ENCODE measurements at regions not wholly inside any gene's neighbourhood (a gene's known extent, or its start where the extent isn't known, plus 50 kb on each side); places are given as distances from the start of the nearest gene placed in this dataset.

DNA sequence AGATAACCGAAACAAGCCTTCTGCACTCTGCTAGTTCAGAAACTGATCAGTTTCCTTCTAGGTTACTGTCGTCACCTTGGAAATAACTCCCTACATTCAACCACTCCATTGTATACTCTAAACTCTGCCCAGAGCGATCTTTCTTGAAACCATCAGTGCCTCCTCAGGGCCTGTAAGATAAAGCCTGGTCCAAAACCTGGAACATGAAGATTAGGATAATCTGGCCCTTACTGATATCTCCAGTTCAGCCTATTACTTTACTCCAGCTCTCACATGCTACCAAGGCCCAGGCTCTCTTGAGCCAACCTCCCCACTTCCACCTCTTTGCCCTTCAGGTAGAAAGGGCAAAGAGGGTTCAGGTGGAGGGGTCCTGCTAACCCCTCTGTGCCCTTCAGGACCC is 125.3 kb upstream of the RXFP2 start:
- DNase-seq = no peak

DNA sequence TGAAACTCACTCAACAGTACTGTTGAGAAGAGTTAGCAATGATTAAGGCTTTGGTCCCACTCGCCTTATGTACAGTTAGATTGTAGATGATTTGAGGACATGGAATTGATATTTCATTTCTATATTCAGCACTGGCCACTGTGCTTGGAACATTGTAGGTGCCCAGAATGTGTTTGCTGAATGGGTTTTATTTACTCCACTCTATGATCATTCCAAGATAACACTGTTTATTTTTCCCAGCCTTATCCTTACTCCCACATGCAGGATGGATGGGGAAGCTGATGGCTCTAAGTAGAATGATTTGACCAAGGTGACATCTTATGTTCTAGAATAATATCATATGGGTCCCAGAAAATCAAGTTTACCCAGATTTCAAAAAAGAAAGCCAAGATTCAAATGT is 124.6 kb upstream of the RXFP2 start:
- DNase-seq = no peak

DNA sequence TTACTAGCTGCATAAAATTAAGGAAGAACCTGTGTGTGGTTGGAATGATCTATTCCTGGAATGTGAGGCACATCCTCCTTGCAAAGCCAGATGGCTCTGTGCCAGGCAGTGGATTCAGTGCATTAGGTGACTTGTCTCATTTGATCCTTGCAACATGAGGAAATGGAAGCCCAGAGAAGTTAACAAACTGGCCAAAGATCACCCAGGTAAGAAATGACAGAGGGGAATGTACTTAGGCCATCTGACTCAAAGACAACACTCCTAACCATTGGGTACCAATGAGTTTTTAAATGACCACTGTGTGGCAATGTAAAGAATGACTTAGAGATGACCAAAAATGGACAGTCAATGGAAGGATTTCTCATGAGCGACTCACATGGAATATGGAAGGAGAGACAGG is 114.2 kb upstream of the RXFP2 start:
- no peak for DNase-seq

DNA sequence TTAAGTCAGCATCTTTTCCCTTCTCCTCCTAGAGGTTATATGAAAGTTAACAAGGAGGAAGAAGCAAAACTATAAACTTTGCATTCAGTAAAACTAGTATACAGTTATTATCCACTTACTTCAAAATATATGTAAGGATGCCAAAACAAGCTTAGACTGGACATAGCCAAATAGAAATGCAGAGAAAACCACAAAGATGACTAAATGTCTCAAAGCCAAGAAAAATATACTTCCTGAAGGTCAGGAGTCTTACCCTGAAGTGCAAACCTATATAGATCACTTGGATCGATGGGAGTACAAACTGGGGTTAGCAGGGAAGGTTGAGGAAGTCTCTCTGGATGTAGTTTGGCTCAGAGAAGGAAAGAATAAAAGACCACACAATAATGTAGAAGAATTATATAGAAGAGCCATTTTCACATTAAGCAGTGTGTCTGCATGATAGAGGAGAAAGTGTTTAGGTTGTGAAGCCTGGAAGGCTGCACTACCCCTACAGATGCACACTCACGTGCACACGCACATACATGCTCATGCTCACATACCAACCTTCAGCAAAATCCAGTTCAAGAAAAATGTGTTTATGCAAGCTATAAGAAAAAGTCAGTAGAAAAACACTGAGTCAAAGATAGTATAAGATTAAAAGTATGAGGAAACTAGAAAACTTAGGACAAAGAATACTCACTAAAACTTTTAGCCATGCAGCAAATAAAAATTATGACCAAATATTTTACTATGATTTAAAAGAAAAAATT is 112.1 kb upstream of the RXFP2 start:
- DNase-seq = no peak

DNA sequence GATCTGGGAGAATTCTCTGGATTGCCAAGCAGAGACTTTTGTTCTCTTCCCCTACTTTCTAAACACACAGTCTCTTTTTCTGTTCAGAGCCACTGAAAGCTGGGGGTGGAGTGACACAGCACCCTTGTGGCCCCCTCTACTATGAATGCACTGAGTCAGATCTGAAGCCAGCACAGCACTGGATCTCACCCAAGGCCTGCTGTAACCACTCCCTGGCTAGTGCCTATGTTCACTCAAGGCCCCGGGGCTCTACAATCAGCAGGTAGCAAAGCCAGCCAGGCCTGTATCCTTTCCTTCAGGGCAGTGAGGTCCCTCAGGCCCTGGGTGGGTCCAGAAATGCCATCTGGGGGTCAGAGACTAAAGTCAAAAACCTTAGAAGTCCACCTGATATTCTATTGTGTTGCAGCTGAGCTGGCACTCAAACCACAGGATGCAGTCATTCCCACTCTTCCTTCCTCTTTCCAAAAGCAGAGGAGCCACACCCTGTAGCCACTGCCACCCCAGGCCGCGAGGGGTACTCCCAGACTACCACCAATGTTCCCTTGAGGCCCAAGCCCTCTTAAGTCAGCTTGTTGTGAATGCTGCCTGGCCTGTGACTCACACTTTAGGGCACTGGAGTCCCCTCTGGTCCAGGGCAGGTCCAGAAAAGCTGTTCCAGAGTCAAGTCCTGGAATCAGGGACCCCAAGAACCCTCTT is 110.1 kb upstream of the RXFP2 start:
- no peak for DNase-seq

DNA sequence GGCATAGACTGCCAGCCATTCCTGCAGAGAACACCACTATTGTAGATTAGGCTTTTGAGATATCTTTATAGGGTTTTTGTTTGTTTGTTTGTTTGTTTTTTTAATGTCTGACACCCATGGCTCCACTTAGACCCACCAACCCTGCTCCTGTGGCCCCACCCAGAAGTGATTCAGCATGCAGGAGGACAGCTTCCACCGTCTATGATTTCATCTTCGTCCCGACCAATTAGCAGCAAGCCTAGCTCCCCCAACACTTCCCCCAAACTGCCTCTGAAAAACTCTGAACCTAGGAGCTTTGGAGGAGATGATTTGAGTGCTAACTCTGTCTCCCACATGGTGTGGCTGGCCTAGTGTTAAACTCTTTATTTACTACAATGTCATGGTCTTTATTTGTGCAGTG is 108.3 kb upstream of the RXFP2 start:
- no peak for DNase-seq

DNA sequence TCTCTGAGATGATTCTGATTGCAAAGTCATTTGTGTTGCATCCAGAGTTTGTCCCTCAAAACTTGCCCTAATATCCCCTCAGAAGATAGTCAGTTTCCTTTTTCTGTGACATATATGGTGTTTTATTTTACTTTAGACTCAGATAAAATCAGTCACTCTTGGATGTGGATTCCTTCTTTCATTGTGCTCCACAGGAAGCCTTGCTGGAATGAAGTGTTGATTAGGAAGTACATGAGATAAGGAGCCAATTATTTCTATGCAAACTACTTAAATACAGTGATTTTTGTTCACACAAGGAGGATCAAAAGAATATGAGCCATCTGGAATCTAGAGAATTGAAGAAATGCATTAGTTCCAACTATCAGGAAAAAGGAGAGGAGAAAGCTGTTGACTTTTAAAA is 107.6 kb upstream of the RXFP2 start:
- DNase-seq = no peak

DNA sequence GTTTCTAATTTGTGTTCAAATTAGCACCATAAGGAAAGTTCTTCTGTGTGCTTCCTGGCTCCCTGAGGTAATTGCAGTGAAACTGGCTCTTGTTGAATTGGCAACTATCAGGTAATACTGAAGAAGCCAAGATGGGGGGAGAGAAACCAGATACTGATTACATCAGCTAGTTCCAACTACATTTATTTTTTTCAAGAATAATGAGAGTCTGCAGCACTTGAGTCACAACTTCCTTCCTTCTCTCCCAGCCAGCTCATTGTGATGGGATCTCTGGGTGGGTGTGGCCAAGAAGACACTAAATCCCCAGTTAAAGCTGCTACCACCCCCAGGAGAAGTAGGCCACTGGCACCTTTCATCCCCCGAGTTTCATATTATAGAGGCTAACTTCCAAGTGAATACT is 100.7 kb upstream of the RXFP2 start:
- DNase-seq = no peak

DNA sequence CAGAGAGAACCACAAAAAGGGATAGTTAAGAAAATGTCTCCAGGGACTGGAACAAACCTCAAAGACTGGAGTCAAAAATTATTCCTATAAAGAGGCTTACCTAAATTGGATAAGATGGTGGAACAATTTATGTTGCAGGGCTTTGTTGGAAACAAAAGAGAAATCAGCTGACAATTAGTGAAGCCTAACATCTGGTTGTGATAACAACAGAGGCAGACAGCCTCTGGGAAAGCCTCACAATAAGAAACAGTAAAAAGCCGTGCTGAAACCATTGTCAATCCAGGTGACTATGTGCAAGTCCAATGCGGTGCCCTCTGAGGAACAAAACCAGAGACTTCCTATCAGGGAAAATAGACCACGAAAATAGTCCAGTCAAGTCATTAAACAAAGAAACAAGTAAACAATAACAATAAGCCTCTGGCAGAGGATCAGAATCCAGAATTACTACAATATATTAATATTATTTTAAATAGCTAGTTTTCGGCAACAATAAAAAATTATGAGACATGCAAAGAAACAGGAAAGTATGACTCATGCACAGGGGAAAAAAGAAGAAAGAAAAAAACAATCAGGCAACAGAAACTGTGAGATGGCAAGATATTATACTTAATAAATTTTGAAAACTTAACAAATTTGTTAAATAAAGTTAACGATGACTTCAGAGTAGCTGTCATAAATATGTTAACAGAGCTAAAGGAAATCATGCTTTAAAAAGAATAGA is 99.7 kb upstream of the RXFP2 start:
- no peak for DNase-seq

DNA sequence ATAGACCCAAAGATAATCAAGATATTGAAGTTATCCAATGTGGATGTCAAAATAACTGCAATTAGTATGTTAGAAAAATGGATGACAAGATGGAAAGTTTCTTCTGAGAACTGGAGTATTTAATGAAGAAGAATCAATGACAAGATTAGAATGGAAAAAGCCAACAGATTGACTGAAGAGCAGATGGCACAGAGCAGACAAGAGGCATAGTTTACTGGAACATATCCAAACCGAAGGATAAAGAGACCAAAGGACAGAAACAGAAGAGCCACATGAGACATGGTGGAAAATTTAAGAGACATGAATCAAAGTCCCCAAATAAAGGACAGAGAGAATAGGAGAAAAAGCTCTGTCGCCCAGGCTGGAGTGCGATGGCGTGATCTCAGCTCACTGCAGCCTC is 89.6 kb upstream of the RXFP2 start:
- DNase-seq = no peak

DNA sequence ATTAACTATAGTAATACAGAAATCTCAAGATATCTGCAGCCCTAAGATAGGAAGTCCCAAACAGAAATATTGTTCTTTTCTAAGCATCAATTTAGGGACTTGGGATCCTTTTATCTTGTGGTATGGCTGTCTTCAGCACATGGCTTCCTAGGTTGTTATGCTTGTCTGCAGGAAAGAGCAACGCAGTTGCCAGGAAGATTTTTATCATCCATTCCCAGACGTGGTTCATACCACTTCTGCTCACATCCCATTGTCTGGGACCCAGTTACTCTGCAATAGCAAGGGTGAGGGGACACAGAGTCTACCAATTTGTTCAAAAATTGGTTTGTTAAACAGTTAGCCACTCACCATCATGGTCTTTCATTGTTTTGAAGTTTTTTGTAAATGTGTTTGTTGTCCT is 85.6 kb upstream of the RXFP2 start:
- DNase-seq = no peak

DNA sequence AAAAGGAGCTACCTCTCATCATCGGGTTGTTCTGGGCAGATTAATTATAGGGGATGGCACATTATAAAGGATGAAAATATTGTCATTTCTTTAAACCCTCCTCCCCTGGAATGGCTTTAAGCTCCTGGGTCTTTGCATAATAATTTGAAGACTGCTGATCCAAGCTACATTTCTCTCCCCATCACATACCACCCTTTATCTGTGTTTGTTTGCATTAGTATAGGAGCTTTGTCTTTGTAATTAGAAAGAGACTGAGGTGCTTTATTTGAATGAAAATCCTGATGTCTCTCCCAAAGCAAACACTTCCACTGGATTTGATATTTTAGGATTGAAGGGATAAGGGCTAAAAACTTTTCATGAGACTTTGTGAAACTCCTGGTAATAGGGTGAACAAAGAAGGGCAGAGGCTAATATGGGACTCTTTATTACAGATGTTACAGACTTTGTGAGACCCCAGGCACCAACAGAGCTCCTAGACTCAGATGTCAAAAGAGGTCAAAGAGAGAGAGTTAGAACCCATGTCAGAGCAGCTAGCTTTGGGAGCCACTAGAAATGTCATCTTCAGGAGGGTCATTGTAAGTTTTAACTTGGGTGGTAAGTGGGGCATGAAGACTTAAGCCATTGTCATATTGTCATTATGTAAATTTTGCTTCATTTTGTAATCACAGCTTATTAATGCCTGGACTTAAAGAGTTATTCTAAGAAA is 75.3 kb upstream of the RXFP2 start:
- no peak for DNase-seq

DNA sequence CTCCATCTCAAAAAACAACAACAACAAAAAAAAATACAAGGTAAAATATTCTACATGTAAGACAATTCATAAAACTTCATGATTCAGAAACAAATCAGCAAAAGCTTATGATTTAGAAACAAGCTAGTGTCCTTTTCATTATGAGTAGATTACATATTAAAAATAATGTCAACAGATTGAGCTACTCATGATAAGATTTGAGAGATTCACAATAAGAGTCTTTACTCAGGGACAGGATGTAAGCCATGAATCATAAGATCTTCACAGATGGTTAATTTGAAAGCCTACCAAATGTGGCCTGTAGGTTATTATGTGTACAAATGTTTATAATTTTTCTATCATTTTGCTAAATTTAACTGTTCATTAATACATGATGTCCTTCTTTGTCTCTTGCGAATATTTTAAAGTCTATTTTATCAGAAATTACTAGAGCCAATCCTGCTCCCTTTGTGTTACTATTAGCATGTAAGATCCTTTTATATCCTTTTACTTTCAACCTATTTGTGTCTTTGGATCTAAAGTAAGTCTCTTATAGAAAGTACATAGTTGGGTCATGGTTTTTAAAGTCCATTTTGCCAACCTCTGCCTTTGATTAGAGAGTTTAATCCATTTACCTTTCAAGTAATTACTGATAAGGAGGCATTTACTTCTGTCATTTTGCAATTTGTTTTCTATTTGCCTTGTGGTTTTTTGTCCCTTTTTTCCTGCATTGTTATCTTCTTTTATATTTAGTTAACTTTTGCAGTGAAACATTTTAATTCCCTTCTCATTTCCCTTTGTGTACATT is 68.3 kb upstream of the RXFP2 start:
- DNase-seq = no peak

DNA sequence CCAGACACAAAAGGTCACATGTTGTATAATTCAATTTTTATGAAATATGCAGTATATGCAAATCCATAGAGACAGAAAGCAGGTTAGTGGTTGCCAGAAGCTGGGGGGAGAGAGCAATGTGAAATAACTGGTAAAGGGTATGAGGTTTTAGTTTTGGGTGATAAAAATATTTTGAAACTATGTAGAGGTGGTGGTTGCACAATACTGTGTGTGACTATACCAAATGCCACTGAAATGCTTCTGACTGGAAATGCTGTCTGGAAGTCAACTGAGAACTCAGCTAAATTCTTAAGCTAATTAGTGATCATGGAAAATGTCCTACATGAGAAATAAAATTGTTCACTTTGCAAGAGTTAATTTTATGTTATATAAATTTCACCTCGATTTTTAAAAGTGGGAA is 65.3 kb upstream of the RXFP2 start:
- DNase-seq = no peak

DNA sequence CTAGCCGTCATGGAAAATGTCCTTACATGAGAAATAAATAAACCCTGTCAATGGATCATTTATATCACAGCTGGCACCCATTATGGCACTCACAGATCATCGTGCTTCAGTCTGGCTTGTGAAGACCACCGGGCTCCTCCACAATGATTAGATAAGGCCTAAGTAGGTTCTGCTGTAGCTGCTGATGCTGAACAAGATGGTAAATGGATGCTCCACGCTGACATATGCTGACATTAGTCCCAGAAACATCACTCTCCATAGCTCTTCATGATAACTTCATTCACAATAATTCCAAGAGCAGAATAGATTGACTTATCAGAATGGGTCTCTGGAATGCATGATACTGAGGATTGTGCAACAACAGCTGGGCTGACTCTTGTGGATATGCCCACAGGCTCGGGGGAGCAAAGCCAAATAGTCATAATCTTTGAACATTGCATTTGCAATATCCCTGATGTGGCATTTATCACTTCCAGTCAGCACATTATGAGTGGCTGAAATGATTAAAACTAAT is 63.8 kb upstream of the RXFP2 start:
- DNase-seq = no peak

DNA sequence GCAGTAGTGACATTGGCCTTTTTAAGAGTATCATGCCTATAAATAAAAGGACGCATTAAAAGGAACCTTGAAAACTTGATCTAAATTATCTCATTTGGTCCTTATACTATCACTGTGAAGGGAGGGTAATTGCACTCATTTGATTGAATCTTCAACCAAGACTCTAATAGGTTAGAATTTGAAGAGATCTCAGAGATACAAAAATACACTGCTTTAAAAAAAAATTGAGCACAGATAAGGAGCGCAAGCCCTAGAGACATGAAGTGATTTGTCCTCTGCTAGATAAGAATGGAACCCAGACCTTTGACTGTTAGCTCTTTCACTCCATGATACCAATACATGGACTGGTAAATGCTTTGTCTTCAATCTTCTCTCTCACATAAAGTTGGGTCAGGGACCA is 58.2 kb upstream of the RXFP2 start:
- DNase-seq = no peak

DNA sequence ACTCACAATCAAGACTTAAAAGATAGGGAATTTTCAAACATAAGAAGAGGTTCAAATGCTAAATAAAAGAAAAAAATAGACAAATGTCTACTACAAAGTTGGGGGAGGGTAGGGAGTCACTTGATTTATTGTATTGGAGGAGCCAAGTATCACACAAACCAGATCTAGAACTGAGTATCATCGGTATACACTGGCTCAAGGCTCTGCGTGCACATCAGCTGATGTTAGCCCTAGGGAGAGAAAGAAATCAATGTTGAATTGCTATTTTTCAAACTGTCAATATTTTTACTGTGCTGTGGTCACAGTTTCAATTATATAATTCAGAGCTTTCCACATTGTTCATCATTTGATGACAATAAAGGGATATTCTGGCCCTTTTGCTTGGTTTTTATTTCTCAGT is 54.9 kb upstream of the RXFP2 start:
- DNase-seq = no peak

DNA sequence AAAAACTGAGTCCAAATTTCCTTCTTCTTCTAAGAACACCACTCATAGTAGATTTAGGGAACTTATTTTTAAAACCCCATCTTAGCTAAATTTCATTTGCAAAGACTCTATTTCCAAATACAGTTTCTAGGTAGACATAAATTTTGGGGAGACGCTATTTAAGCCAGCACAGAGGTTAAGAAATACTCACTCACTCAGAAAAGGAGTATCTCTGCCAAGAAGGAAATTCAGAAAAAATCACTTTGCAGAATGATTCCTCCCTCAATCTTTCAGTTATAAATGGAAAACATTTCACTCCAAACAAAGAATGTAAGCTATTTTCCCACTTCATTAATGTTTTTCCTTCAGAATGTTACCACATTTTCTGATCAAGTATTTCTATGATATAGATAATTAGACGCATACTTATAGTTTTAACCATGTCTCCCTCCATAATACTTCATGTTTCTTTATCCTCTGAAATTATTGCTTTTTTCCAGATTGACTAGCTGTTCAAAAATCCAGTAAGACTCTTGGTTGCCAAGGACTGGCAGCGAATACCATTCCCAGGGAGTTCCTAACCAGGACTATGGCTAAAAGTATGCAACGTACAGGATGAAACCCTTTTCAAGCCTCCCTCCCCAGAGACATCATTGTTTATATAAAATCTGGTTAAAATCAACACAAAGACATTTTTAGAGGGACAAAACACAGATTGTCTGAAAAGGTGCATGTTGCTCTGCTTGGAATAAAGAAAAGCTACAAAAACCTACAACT is 52.5 kb upstream of the RXFP2 start:
- no peak for DNase-seq

All from NCI-H748 treated with DMSO at 0.1 percent for 48 hours (cell line).